GM21723 (cell line): ENCODE measurements at regions not wholly inside any gene's neighbourhood (a gene's known extent, or its start where the extent isn't known, plus 50 kb on each side); places are given as distances from the start of the nearest gene placed in this dataset.

Source experiments
- ATAC-seq: cut with Tn5 transposase; IDR thresholded peaks from one replicate; pipeline ENCODE4 v1.9.1; 2021; ENCODE audit warnings: mild to moderate bottlenecking, moderate library complexity; ENCODE audit not compliant: unreplicated experiment

GRCh38 chr1:38433084-38433722, 386.6 kb upstream of the POU3F1 start:
- ATAC-seq = no peak

GRCh38 chr1:38431535-38432376, 385.2 kb upstream of the POU3F1 start:
- no peak for ATAC-seq

GRCh38 chr1:38430949-38431348, 384.4 kb upstream of the POU3F1 start:
- ATAC-seq = no peak

GRCh38 chr1:38424677-38425076, 378.1 kb upstream of the POU3F1 start:
- no peak for ATAC-seq

- ATAC-seq = no peak
These were observed 374.1 kb upstream of the POU3F1 start for GRCh38 chr1:38420666-38421065.

- ATAC-seq = no peak
These were observed 371.8 kb upstream of the POU3F1 start for GRCh38 chr1:38418195-38419030.

GRCh38 chr1:38403667-38404066, 357.1 kb upstream of the POU3F1 start:
- ATAC-seq = no peak

GRCh38 chr1:38402230-38402815, 355.7 kb upstream of the POU3F1 start:
- no peak for ATAC-seq

- no peak for ATAC-seq
These were observed 350.0 kb upstream of the POU3F1 start for GRCh38 chr1:38396606-38397005.

GRCh38 chr1:38394303-38394702, 347.7 kb upstream of the POU3F1 start:
- no peak for ATAC-seq

- no peak for ATAC-seq
These were observed 346.3 kb upstream of the POU3F1 start for GRCh38 chr1:38392861-38393260.

- no peak for ATAC-seq
These were observed 334.7 kb upstream of the POU3F1 start for GRCh38 chr1:38381256-38381655.

GRCh38 chr1:38376577-38376976, 330.0 kb upstream of the POU3F1 start:
- ATAC-seq = no peak

- ATAC-seq = no peak
These were observed 328.4 kb upstream of the POU3F1 start for GRCh38 chr1:38375035-38375434.

- ATAC-seq = no peak
These were observed 324.9 kb upstream of the POU3F1 start for GRCh38 chr1:38371505-38371844.

- no peak for ATAC-seq
These were observed 324.3 kb upstream of the POU3F1 start for GRCh38 chr1:38370716-38371504.

GRCh38 chr1:38365242-38365641, 318.6 kb upstream of the POU3F1 start:
- ATAC-seq = no peak

GRCh38 chr1:38361566-38361965, 315.0 kb upstream of the POU3F1 start:
- ATAC-seq = no peak

GRCh38 chr1:38360807-38361206, 314.2 kb upstream of the POU3F1 start:
- no peak for ATAC-seq

- ATAC-seq = no peak
These were observed 307.4 kb upstream of the POU3F1 start for GRCh38 chr1:38353956-38354355.

GRCh38 chr1:38352869-38353268, 306.3 kb upstream of the POU3F1 start:
- no peak for ATAC-seq
